Right lobe of liver (tissue), 4 donors: ENCODE measurements at regions not wholly inside any gene's neighbourhood (a gene's known extent, or its start where the extent isn't known, plus 50 kb on each side); places are given as distances from the start of the nearest gene placed in this dataset.

Experiments used
- CTCF ChIP-seq, 4 donors: fragments of 200-600 bp in 3 of 4; fragments of 450-650 bp in 1 of 4; IDR thresholded peaks; one replicate each; pipeline versions ENCODE4 v1.5.1 to v1.8.0; 2016 to 2022; ENCODE audit warnings: antibody characterized with exemption in 4 of 4, mild to moderate bottlenecking in 2 of 4
- POLR2A ChIP-seq: fragments of 450-650 bp; IDR thresholded peaks from one replicate; pipeline ENCODE4 v1.6.1; 2017; ENCODE audit warnings: antibody characterized with exemption, mild to moderate bottlenecking
- donor health status: DM: no; HTN: no; CAD: no.
- donor health status: DM: no; HTN: no; CAD: no.
- donor health status: DM: no; HTN: yes; CAD: no.

GRCh38 chr6:147774856-147775255, 266.4 kb downstream of the SAMD5 start:
- TF ChIP-seq CTCF (IDR thresholded peaks at IDR 0.05) (no peak), POLR2A (no peak)
